ENCODE measurements at regions not wholly inside any gene's neighbourhood (a gene's known extent, or its start where the extent isn't known, plus 50 kb on each side); places are given as distances from the start of the nearest gene placed in this dataset.

DNA sequence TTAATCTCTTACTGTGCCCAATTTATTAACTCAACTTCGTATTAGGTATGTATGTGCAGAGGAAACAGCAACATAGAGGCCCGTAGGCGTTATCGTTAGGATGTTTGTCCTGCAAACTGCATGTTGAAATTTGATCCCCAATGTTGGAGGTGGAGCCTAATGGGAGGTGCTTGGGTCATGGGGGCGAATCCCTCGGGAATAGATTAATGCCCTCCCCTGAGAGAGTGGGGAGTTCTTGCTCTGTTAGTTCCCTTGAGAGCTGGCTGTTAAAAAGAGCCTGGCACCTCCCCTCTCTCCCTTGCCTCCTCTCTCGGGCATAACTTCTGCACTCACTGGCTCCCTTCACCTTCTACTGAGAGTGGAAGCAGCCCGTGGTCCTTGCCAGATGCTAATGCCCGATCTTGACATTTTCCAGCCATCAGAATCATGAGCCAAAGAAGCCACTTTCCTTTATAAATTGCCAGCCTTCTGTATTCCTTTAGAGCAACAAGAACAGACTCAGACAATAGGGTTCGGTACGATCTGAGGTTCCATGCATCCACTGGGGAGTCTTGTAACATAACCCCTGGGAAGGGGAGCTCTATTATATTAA lies 149.0 kb upstream of the RAB4A start:
- peaks cover 6% of the 10 kb centered on the region for H3K4me1 ChIP-seq (ENCODE audit: insufficient read depth, low read length, poor library complexity, severe bottlenecking)
- TF ChIP-seq EZH2 (IDR thresholded peaks at IDR 0.05; ENCODE audit: borderline replicate concordance, low read depth, low read length, poor library complexity, severe bottlenecking) = no peak
- TF ChIP-seq, protein P1, sequence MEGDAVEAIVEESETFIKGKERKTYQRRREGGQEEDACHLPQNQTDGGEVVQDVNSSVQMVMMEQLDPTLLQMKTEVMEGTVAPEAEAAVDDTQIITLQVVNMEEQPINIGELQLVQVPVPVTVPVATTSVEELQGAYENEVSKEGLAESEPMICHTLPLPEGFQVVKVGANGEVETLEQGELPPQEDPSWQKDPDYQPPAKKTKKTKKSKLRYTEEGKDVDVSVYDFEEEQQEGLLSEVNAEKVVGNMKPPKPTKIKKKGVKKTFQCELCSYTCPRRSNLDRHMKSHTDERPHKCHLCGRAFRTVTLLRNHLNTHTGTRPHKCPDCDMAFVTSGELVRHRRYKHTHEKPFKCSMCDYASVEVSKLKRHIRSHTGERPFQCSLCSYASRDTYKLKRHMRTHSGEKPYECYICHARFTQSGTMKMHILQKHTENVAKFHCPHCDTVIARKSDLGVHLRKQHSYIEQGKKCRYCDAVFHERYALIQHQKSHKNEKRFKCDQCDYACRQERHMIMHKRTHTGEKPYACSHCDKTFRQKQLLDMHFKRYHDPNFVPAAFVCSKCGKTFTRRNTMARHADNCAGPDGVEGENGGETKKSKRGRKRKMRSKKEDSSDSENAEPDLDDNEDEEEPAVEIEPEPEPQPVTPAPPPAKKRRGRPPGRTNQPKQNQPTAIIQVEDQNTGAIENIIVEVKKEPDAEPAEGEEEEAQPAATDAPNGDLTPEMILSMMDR (conservative IDR thresholded peaks at IDR 0.05; ENCODE audit: low read depth, low read length) = no peak
- ChIA-PET POLR2A (ENCODE audit: low non-redundant PET) (no interaction called here), CTCF (no interaction called here)
- no peaks in the 10 kb centered on the region for H3K36me3 ChIP-seq (ENCODE audit: insufficient read depth, low read length, poor library complexity, severe bottlenecking)
- no TSS peak for BruUV-seq (replicated peaks)
- no peaks in the 10 kb centered on the region for H3K9me3 ChIP-seq (ENCODE audit: low read depth, low read length, poor library complexity, severe bottlenecking)
- peak; percentile 54 for DNase-seq (ENCODE audit: low spot score)
- no peak overlapping the region for H3K4me3 ChIP-seq (ENCODE audit: low read depth, low read length, poor library complexity, severe bottlenecking)
- H3K27ac ChIP-seq (ENCODE audit: low read depth, low read length, poor library complexity, severe bottlenecking) = no peak overlapping the region
- intact Hi-C loops (cut with micrococcal nuclease; ENCODE audit: unreplicated experiment) = no loop called here
- no peaks in the 10 kb centered on the region for H3K27me3 ChIP-seq (replicated peaks; ENCODE audit: insufficient read depth, low read depth, low read length, poor library complexity)

DNA sequence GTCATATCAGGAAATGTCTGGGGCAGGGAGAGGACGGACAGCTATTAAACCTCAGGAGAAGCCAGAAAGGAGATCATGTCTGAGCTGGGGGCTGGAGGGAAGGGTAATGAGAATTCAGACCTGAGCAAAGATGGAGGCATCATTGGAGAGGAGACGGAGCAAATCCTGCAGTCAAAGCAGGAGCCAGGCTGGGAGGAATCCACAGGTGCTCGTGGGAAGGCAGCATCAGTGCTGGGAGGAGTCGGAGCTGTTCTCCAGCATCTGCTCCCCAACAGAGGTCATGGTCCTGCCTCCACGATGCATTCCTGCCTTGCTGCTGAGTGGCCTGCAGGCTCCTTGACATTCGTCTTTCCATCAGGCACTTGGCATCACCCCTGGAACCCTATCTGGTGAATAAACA lies 148.3 kb upstream of the RAB4A start:
- POLR2A ChIA-PET (ENCODE audit: low non-redundant PET) = no interaction called here
- intact Hi-C loops (cut with micrococcal nuclease; ENCODE audit: unreplicated experiment) = no loop called here
- no peaks in the 10 kb centered on the region for H3K36me3 ChIP-seq (ENCODE audit: insufficient read depth, low read length, poor library complexity, severe bottlenecking)
- H3K27me3 ChIP-seq (replicated peaks; ENCODE audit: insufficient read depth, low read depth, low read length, poor library complexity) = no peaks in the 10 kb centered on the region
- no peak overlapping the region for H3K27ac ChIP-seq (ENCODE audit: low read depth, low read length, poor library complexity, severe bottlenecking)
- peaks cover 6% of the 10 kb centered on the region for H3K4me1 ChIP-seq (ENCODE audit: insufficient read depth, low read length, poor library complexity, severe bottlenecking)
- H3K9me3 ChIP-seq (ENCODE audit: low read depth, low read length, poor library complexity, severe bottlenecking) = no peaks in the 10 kb centered on the region
- no peak for TF ChIP-seq EZH2 (IDR thresholded peaks at IDR 0.05; ENCODE audit: borderline replicate concordance, low read depth, low read length, poor library complexity, severe bottlenecking)
- TF ChIP-seq, protein P1 (conservative IDR thresholded peaks at IDR 0.05; ENCODE audit: low read depth, low read length) = no peak
- CTCF ChIA-PET = no interaction called here
- H3K4me3 ChIP-seq (ENCODE audit: low read depth, low read length, poor library complexity, severe bottlenecking) = no peak overlapping the region
- DNase-seq (ENCODE audit: low spot score) = no peak
- BruUV-seq (replicated peaks) = no TSS peak

DNA sequence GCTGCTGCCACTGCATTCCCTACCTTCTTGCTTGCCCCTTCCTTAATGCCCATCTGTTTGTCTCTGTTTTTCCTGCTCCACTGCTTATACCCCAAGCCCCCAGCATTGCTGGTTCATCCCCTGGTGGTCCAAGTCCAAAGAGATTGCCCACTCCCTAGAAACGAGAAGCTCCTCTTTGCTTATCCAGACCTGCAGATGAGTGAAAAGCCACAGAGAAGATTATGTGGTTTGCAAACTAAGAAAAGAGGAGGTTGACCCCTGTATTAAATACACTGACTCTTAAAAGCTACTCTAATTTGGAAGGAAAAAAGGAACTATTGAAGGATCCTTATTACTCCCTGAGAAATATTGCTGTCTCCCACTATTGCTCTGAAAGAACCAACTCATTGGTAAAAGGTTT lies 146.8 kb upstream of the RAB4A start:
- Histone ChIP-seq H3K27ac (ENCODE audit: low read depth, low read length, poor library complexity, severe bottlenecking) (no peak overlapping the region), H3K4me3 (ENCODE audit: low read depth, low read length, poor library complexity, severe bottlenecking) (no peak overlapping the region), H3K27me3 (replicated peaks; ENCODE audit: insufficient read depth, low read depth, low read length, poor library complexity) (no peaks in the 10 kb centered on the region), H3K9me3 (ENCODE audit: low read depth, low read length, poor library complexity, severe bottlenecking) (no peaks in the 10 kb centered on the region), H3K36me3 (ENCODE audit: insufficient read depth, low read length, poor library complexity, severe bottlenecking) (no peaks in the 10 kb centered on the region), H3K4me1 (ENCODE audit: insufficient read depth, low read length, poor library complexity, severe bottlenecking) (peaks cover 6% of the 10 kb centered on the region)
- DNase-seq (ENCODE audit: low spot score) = no peak
- ChIA-PET POLR2A (ENCODE audit: low non-redundant PET) (no interaction called here), CTCF (no interaction called here)
- no TSS peak for BruUV-seq (replicated peaks)
- intact Hi-C loops (cut with micrococcal nuclease; ENCODE audit: unreplicated experiment) = no loop called here
- TF ChIP-seq, protein P1 (conservative IDR thresholded peaks at IDR 0.05; ENCODE audit: low read depth, low read length) = no peak
- TF ChIP-seq EZH2 (IDR thresholded peaks at IDR 0.05; ENCODE audit: borderline replicate concordance, low read depth, low read length, poor library complexity, severe bottlenecking) = no peak
